Activated CD8-positive, alpha-beta T cell treated with anti-CD3 and anti-CD28 coated beads, Interleukin-2, amount 10 ng/mL, durations not matched to agents 7 days and 5 days (primary cell): ENCODE measurements at regions not wholly inside any gene's neighbourhood (a gene's known extent, or its start where the extent isn't known, plus 50 kb on each side); places are given as distances from the start of the nearest gene placed in this dataset.

Experiments
- ATAC-seq: fragments of 150-1000 bp; cut with Tn5 transposase; one replicate; pipeline ENCODE4 v1.10.0; 2021; ENCODE audit warnings: moderate library complexity
- CTCF ChIA-PET: fragments of 350-600 bp; sonication (Branson Sonifier 250); formaldehyde crosslinking; loops from one replicate; lab custom pipeline; 2021; ENCODE audit warnings: antibody characterized with exemption; lab: Charles Lee
- POLR2A ChIA-PET: fragments of 350-600 bp; sonication (Branson Sonifier 250); formaldehyde crosslinking; loops from one replicate; lab custom pipeline; 2021; ENCODE audit warnings: antibody characterized with exemption; lab: Charles Lee
- DNase-seq: peaks from one replicate; pipeline ENCODE4 v3.0.0-alpha.2; 2020
- H3K27ac Mint-ChIP-seq: one replicate; pipeline ENCODE4 v1.8.0; 2021; ENCODE audit warnings: mild to moderate bottlenecking, mixed read lengths
- H3K27me3 Mint-ChIP-seq: one replicate; pipeline ENCODE4 v1.8.0; 2021; ENCODE audit warnings: low read depth, mixed read lengths
- H3K36me3 Mint-ChIP-seq: one replicate; pipeline ENCODE4 v1.8.0; 2021; ENCODE audit warnings: low read depth, mixed read lengths
- H3K4me1 Mint-ChIP-seq: one replicate; pipeline ENCODE4 v1.8.0; 2021; ENCODE audit warnings: low read depth, mixed read lengths
- H3K4me3 Mint-ChIP-seq: one replicate; pipeline ENCODE4 v1.8.0; 2021; ENCODE audit warnings: mild to moderate bottlenecking, mixed read lengths
- H3K9me3 Mint-ChIP-seq: one replicate; pipeline ENCODE4 v1.8.0; 2022; ENCODE audit warnings: mixed read lengths; ENCODE audit not compliant: insufficient read depth

- Mint-ChIP-seq H3K4me3 (no peak overlapping the region), H3K27ac (no peak overlapping the region), H3K4me1 (peaks cover 11% of the 10 kb centered on the region), H3K27me3 (peaks cover 5% of the 10 kb centered on the region), H3K9me3 (no peaks in the 10 kb centered on the region), H3K36me3 (no peaks in the 10 kb centered on the region)
- POLR2A ChIA-PET = no interaction called here
- ATAC-seq (no peak), DNase-seq (no peak)
- CTCF ChIA-PET = no interaction called here
Observed at GRCh38 chr2:160721089-160722040, 227.8 kb upstream of the RBMS1 start.

- peaks cover 11% of the 10 kb centered on the region for H3K4me1 Mint-ChIP-seq
- DNase-seq (no peak), ATAC-seq (no peak)
- peaks cover 1% of the 10 kb centered on the region for H3K27me3 Mint-ChIP-seq
- H3K9me3 Mint-ChIP-seq = no peaks in the 10 kb centered on the region
- H3K27ac Mint-ChIP-seq = no peak overlapping the region
- no peak overlapping the region for H3K4me3 Mint-ChIP-seq
- POLR2A ChIA-PET = no interaction called here
- CTCF ChIA-PET = no interaction called here
- H3K36me3 Mint-ChIP-seq = no peaks in the 10 kb centered on the region
Observed at GRCh38 chr2:160726046-160726445, 232.4 kb upstream of the RBMS1 start.

- Mint-ChIP-seq H3K27ac (no peak overlapping the region), H3K9me3 (no peaks in the 10 kb centered on the region), H3K4me3 (no peak overlapping the region), H3K4me1 (peaks cover 9% of the 10 kb centered on the region), H3K36me3 (no peaks in the 10 kb centered on the region), H3K27me3 (peaks cover 3% of the 10 kb centered on the region)
- DNase-seq (no peak), ATAC-seq (no peak)
- POLR2A ChIA-PET = no interaction called here
- CTCF ChIA-PET = no interaction called here
Observed at GRCh38 chr2:160730296-160730995, 236.8 kb upstream of the RBMS1 start.

GRCh38 chr2:160731415-160731814, 237.8 kb upstream of the RBMS1 start:
- no peak overlapping the region for H3K27ac Mint-ChIP-seq
- no peak for ATAC-seq
- H3K4me3 Mint-ChIP-seq = no peak overlapping the region
- peaks cover 3% of the 10 kb centered on the region for H3K27me3 Mint-ChIP-seq
- DNase-seq = no peak
- no peaks in the 10 kb centered on the region for H3K4me1 Mint-ChIP-seq
- ChIA-PET POLR2A (no interaction called here), CTCF (no interaction called here)
- no peaks in the 10 kb centered on the region for H3K36me3 Mint-ChIP-seq
- H3K9me3 Mint-ChIP-seq = no peaks in the 10 kb centered on the region

GRCh38 chr2:160731856-160732255, 238.2 kb upstream of the RBMS1 start:
- ATAC-seq (no peak), DNase-seq (no peak)
- Mint-ChIP-seq H3K4me3 (no peak overlapping the region), H3K4me1 (no peaks in the 10 kb centered on the region), H3K27me3 (peaks cover 3% of the 10 kb centered on the region), H3K27ac (no peak overlapping the region), H3K36me3 (no peaks in the 10 kb centered on the region), H3K9me3 (no peaks in the 10 kb centered on the region)
- CTCF ChIA-PET = no interaction called here
- POLR2A ChIA-PET = no interaction called here

- ChIA-PET CTCF (no interaction called here), POLR2A (no interaction called here)
- H3K9me3 Mint-ChIP-seq = no peaks in the 10 kb centered on the region
- H3K36me3 Mint-ChIP-seq = no peaks in the 10 kb centered on the region
- no peak for ATAC-seq
- no peak for DNase-seq
- H3K4me1 Mint-ChIP-seq = no peaks in the 10 kb centered on the region
- H3K27me3 Mint-ChIP-seq = peaks cover 3% of the 10 kb centered on the region
- H3K27ac Mint-ChIP-seq = no peak overlapping the region
- no peak overlapping the region for H3K4me3 Mint-ChIP-seq
Observed at GRCh38 chr2:160735696-160736095, 242.1 kb upstream of the RBMS1 start.

- Mint-ChIP-seq H3K4me1 (no peaks in the 10 kb centered on the region), H3K4me3 (no peak overlapping the region), H3K27me3 (peaks cover 3% of the 10 kb centered on the region), H3K36me3 (no peaks in the 10 kb centered on the region), H3K9me3 (no peaks in the 10 kb centered on the region), H3K27ac (no peak overlapping the region)
- ChIA-PET CTCF (no interaction called here), POLR2A (no interaction called here)
- ATAC-seq (no peak), DNase-seq (no peak)
Observed at GRCh38 chr2:160736148-160737028, 242.8 kb upstream of the RBMS1 start.

GRCh38 chr2:160737247-160737646, 243.6 kb upstream of the RBMS1 start:
- CTCF ChIA-PET = no interaction called here

GRCh38 chr2:160741271-160741670, 247.7 kb upstream of the RBMS1 start:
- no peaks in the 10 kb centered on the region for H3K9me3 Mint-ChIP-seq

More at GRCh38 chr2:160737247-160737646, 243.6 kb upstream of the RBMS1 start:
- no peak for ATAC-seq
- H3K27ac Mint-ChIP-seq = no peak overlapping the region
- H3K9me3 Mint-ChIP-seq = no peaks in the 10 kb centered on the region
- POLR2A ChIA-PET = no interaction called here
- peaks cover 4% of the 10 kb centered on the region for H3K27me3 Mint-ChIP-seq
- DNase-seq = no peak
- no peaks in the 10 kb centered on the region for H3K4me1 Mint-ChIP-seq
- H3K4me3 Mint-ChIP-seq = no peak overlapping the region
- no peaks in the 10 kb centered on the region for H3K36me3 Mint-ChIP-seq

GRCh38 chr2:160741815-160742214, 248.2 kb upstream of the RBMS1 start:
- H3K36me3 Mint-ChIP-seq = no peaks in the 10 kb centered on the region
- CTCF ChIA-PET = no interaction called here
- peaks cover 5% of the 10 kb centered on the region for H3K27me3 Mint-ChIP-seq
- DNase-seq (no peak), ATAC-seq (no peak)
- no peaks in the 10 kb centered on the region for H3K4me1 Mint-ChIP-seq
- H3K27ac Mint-ChIP-seq = no peak overlapping the region
- no peaks in the 10 kb centered on the region for H3K9me3 Mint-ChIP-seq
- H3K4me3 Mint-ChIP-seq = no peak overlapping the region
- POLR2A ChIA-PET = no interaction called here

More at GRCh38 chr2:160741271-160741670, 247.7 kb upstream of the RBMS1 start:
- CTCF ChIA-PET = no interaction called here
- Mint-ChIP-seq H3K36me3 (no peaks in the 10 kb centered on the region), H3K4me3 (no peak overlapping the region), H3K27ac (no peak overlapping the region), H3K4me1 (no peaks in the 10 kb centered on the region), H3K27me3 (peaks cover 5% of the 10 kb centered on the region)
- POLR2A ChIA-PET = no interaction called here
- ATAC-seq (no peak), DNase-seq (no peak)

- ChIA-PET POLR2A (no interaction called here), CTCF (no interaction called here)
- Mint-ChIP-seq H3K9me3 (no peaks in the 10 kb centered on the region), H3K27me3 (peaks cover 5% of the 10 kb centered on the region), H3K36me3 (no peaks in the 10 kb centered on the region), H3K27ac (no peak overlapping the region), H3K4me3 (no peak overlapping the region), H3K4me1 (no peaks in the 10 kb centered on the region)
- ATAC-seq = no peak
- DNase-seq = no peak
Observed at GRCh38 chr2:160742667-160743066, 249.1 kb upstream of the RBMS1 start.
